NT2/D1 (cell line): ENCODE measurements at regions not wholly inside any gene's neighbourhood (a gene's known extent, or its start where the extent isn't known, plus 50 kb on each side); places are given as distances from the start of the nearest gene placed in this dataset.

ENCODE experiments used
- DNase-seq: peaks from one replicate; pipeline ENCODE4 v3.0.0-alpha.2; 2011; ENCODE audit warnings: low read depth, low spot score
- H3K27me3 ChIP-seq: 2 replicates; pipeline ENCODE4 v1.6.0; 2011; ENCODE audit warnings: mild to moderate bottlenecking; ENCODE audit not compliant: insufficient read length, insufficient read depth
- H3K36me3 ChIP-seq: 2 replicates; pipeline ENCODE4 v1.6.1; 2011; ENCODE audit warnings: mild to moderate bottlenecking, low read length, mixed read lengths; ENCODE audit not compliant: insufficient read depth, insufficient read length
- H3K4me1 ChIP-seq: 2 replicates; pipeline ENCODE4 v1.5.1; 2011; ENCODE audit not compliant: insufficient read depth, insufficient read length
- H3K4me3 ChIP-seq: 2 replicates; pipeline ENCODE4 v1.5.1; 2011; ENCODE audit warnings: low read depth; ENCODE audit not compliant: insufficient read length
- H3K9ac ChIP-seq: 2 replicates; pipeline ENCODE4 v1.6.0; 2011; ENCODE audit warnings: low read depth; ENCODE audit not compliant: insufficient read length
- H3K9me3 ChIP-seq: 2 replicates; pipeline ENCODE4 v1.5.1; 2011; ENCODE audit warnings: mild to moderate bottlenecking, low read length; ENCODE audit not compliant: insufficient read depth
- SUZ12 ChIP-seq: IDR thresholded peaks from 2 replicates; pipeline ENCODE4 v1.6.1; 2011; ENCODE audit not compliant: insufficient read length, insufficient read depth; ENCODE audit errors: extremely low read depth
- YY1 ChIP-seq: IDR thresholded peaks from 2 replicates; pipeline ENCODE4 v1.6.1; 2011; ENCODE audit not compliant: insufficient read length, insufficient read depth
- ZNF274 ChIP-seq: IDR thresholded peaks from 2 replicates; pipeline ENCODE4 v1.6.1; 2011; ENCODE audit warnings: mild to moderate bottlenecking, low read depth, low read length

DNA sequence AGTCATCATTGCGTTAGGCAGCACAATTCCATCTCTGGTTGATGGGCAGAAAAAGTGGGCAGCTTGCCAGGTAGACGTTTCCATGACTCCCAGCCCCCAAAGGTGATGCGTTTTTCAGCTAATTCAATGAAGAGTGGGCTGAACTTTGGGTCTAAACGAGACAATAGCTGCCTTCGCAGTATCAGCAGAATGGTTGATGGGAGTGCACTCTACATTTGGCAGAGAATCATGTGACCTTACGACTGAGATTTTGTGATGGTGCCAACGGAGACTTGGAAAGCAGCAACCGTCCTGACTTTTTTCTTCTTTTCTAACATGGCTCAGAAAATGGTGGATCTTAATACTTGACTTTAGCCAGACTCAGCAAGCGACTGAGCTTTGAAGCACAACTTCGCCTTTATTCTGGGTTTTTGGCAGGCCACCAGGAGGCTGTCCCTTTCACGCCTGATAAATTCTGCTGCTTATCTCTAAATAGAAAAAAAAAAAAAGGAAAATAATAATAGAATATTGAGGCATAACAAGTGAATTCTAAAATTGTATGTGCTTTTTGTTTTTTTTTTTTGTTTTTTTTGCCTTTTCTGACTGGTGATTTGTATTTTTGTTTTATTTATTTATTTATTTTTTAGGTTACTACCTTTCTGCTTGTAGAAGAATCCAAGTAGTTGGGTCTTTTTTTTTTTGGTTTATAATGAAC, 804.8 kb downstream of the USP25 start:
- TF ChIP-seq ZNF274 = no peak
- TF ChIP-seq SUZ12 = no peak
- TF ChIP-seq YY1 = no peak
- Histone ChIP-seq H3K9ac (no peak overlapping the region), H3K36me3 (no peaks in the 10 kb centered on the region), H3K4me3 (no peak overlapping the region), H3K9me3 (peaks cover 1% of the 10 kb centered on the region; the same call in 1 of the 2 replicates), H3K27me3 (no peaks in the 10 kb centered on the region), H3K4me1 (no peaks in the 10 kb centered on the region)
- DNase-seq = no peak

DNA sequence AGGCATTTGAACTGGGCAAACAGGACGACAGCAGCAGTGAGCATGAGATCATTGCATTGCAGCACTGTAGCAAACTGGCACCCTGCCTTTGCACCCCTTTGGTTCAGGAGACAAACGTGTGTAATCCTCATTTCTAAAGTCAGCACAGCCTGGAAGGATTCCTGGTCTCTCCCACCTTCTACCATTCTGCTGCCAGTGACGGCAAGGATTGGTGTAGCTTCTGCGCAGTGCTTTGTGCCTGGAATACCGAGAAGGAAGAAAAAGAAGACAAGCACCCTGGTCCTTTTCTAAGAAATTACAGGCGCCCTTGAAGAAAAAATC, 805.3 kb downstream of the USP25 start:
- DNase-seq = no peak

DNA sequence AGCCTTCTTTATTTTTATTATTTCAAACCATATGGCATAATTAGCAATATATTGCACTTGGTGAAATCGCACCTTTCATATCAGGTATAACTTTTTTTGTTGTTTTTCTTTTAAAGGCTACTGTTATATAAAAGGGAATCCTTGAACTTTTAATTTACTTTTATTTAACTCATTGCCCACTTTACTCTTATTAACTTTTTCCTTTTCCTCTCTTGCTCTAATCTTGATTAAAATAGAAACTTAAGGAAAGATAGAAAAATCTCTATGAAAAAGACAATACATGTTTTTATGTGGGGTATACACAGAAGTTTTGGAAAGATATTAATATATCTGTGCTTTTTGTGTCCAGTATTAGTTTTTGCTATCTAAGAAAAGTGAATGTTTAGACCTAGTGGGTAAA, 805.8 kb downstream of the USP25 start:
- H3K9me3 ChIP-seq = peaks cover 10% of the 10 kb centered on the region
- no peak for TF ChIP-seq ZNF274
- no peak overlapping the region for H3K4me3 ChIP-seq
- no peak overlapping the region for H3K9ac ChIP-seq
- DNase-seq = no peak
- H3K36me3 ChIP-seq = no peaks in the 10 kb centered on the region
- H3K4me1 ChIP-seq = no peaks in the 10 kb centered on the region
- no peaks in the 10 kb centered on the region for H3K27me3 ChIP-seq

More for the DNA sequence above, 805.3 kb downstream of the USP25 start:
- H3K36me3 ChIP-seq = no peaks in the 10 kb centered on the region
- TF ChIP-seq SUZ12 = no peak
- TF ChIP-seq ZNF274 = no peak
- no peak for TF ChIP-seq YY1
- H3K9ac ChIP-seq = no peak overlapping the region
- no peaks in the 10 kb centered on the region for H3K4me1 ChIP-seq
- H3K4me3 ChIP-seq = no peak overlapping the region
- no peaks in the 10 kb centered on the region for H3K27me3 ChIP-seq
- peaks cover 4% of the 10 kb centered on the region; the same call in 1 of the 2 replicates for H3K9me3 ChIP-seq

DNA sequence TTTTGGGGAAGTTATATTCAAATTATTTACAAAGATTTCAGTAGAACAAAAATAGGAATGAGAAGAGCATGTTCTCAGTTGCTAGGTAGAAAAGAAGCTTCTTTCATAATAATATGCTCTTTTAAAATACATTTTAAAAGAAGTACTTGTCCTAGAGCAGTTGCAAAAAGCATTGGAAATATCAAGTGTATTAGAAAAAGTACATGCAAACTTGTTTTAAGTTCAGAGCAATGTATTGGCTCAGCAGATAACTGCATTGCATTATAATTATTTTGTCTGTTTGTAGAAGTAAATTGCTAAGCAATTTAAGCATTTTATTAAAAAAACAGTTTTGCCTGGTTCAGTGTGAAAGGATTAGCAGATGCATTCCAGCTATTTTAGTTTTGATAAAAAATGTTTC, 806.4 kb downstream of the USP25 start:
- Histone ChIP-seq H3K4me3 (no peak overlapping the region), H3K27me3 (no peaks in the 10 kb centered on the region), H3K9ac (no peak overlapping the region), H3K4me1 (no peaks in the 10 kb centered on the region), H3K9me3 (peaks cover 10% of the 10 kb centered on the region), H3K36me3 (no peaks in the 10 kb centered on the region)
- no peak for TF ChIP-seq SUZ12
- no peak for TF ChIP-seq ZNF274
- TF ChIP-seq YY1 = no peak
- DNase-seq = no peak

DNA sequence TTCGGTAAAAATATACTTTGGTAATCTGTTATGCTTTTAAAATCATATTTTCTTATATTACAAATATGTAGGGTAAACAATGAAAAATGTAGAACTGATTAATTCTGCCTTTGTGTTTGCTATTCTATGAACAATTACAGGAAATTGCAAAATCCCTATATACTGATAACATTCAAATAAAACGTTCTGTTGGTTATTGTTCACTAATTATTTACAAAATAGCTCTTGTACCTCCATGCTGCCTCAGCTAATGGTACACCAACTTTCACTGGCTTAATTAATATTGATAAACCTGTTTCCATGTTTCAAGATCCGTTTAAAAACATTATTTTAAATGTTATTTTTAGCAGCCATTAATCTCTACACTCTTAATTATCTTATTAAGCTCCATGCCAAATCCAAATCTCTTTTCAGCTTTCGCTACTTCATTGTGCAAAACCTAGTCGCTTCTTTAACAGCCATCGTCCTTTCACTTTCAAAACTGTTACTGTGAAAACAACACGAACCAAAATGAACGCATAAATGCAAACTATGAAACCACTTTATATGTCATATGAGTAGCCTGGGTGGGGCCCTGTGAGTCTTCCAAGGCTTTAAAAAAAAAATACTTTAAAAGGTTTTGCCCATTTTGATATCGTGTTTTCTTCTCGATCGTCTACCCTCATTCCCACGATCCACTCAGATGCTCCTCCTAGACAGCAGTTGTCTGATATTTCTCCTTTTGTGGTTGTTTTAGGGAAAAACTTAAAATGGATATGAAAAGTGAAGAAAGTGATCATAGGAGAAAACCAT, 807.1 kb downstream of the USP25 start:
- Histone ChIP-seq H3K9me3 (peaks cover 10% of the 10 kb centered on the region), H3K9ac (no peak overlapping the region), H3K36me3 (no peaks in the 10 kb centered on the region), H3K4me3 (no peak overlapping the region), H3K4me1 (no peaks in the 10 kb centered on the region), H3K27me3 (no peaks in the 10 kb centered on the region)
- TF ChIP-seq SUZ12 (no peak), YY1 (no peak), ZNF274 (no peak)
- no peak for DNase-seq

DNA sequence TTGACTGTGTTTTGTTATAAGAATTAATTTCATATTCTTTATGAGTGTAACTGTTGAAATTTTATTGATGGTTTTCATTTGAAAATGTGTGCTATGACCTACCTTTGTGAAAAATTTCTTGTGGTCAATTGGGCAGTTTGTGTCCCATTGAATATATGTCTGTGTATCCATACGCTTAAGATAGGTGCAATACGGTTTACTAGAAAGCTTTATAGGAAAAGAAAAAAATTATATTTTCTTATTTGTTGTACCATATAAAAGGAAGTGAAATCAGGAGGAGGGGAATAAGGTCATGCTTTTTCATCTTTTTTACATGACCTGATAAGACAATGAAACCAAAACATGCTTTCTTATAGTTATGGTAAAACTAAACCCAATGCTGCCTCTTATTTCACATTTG, 807.7 kb downstream of the USP25 start:
- no peaks in the 10 kb centered on the region for H3K27me3 ChIP-seq
- no peaks in the 10 kb centered on the region for H3K36me3 ChIP-seq
- no peak for DNase-seq
- H3K9ac ChIP-seq = no peak overlapping the region
- no peaks in the 10 kb centered on the region for H3K4me1 ChIP-seq
- peaks cover 10% of the 10 kb centered on the region for H3K9me3 ChIP-seq
- H3K4me3 ChIP-seq = no peak overlapping the region
- no peak for TF ChIP-seq SUZ12
- TF ChIP-seq YY1 = no peak
- TF ChIP-seq ZNF274 = no peak

DNA sequence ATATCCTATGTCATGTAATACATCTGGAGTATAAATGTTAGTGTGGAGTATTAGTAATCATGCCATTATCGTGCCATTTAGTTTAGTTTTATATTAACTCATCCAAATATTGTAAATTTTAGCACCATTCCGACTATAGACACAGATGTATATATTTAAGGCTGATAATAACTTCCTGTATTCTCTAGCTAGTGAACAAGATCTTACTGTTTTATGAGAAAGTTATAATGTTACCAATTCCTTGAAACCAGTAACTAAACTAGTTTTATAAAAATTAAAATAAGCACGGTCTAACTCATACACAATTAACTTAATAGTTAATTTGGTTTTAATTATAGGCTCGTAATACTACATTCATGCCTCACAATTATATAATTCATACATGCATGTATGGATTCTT, 808.6 kb downstream of the USP25 start:
- TF ChIP-seq YY1 (no peak), SUZ12 (no peak), ZNF274 (no peak)
- H3K4me3 ChIP-seq = no peak overlapping the region
- no peak for DNase-seq
- no peaks in the 10 kb centered on the region for H3K4me1 ChIP-seq
- H3K36me3 ChIP-seq = no peaks in the 10 kb centered on the region
- no peaks in the 10 kb centered on the region for H3K27me3 ChIP-seq
- H3K9ac ChIP-seq = no peak overlapping the region
- peaks cover 10% of the 10 kb centered on the region for H3K9me3 ChIP-seq
